ENCODE measurements at regions not wholly inside any gene's neighbourhood (a gene's known extent, or its start where the extent isn't known, plus 50 kb on each side); places are given as distances from the start of the nearest gene placed in this dataset.

DNA sequence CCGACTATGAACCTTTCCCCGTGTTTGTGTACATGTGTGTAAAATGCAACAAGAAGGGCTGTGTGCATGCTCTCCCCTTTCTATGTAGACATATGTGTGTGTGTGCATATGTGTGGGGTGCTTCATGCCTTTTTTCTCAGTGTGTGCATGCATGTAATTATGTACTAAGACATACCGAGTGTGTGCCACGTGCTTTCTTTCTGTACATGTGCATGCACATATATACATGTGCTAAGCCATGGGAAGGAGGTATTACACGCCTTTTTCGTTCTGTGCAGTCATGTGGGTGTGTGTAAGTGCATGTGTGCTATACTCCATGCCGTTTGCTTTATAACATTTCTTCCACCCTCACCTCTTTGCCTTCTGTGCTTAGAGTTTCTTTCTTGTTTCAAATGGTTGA lies 544.3 kb downstream of the TNS3 start:
- intact Hi-C loops (cut with DNase I): no loop called here
- TF ChIP-seq, protein P1, sequence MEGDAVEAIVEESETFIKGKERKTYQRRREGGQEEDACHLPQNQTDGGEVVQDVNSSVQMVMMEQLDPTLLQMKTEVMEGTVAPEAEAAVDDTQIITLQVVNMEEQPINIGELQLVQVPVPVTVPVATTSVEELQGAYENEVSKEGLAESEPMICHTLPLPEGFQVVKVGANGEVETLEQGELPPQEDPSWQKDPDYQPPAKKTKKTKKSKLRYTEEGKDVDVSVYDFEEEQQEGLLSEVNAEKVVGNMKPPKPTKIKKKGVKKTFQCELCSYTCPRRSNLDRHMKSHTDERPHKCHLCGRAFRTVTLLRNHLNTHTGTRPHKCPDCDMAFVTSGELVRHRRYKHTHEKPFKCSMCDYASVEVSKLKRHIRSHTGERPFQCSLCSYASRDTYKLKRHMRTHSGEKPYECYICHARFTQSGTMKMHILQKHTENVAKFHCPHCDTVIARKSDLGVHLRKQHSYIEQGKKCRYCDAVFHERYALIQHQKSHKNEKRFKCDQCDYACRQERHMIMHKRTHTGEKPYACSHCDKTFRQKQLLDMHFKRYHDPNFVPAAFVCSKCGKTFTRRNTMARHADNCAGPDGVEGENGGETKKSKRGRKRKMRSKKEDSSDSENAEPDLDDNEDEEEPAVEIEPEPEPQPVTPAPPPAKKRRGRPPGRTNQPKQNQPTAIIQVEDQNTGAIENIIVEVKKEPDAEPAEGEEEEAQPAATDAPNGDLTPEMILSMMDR (IDR thresholded peaks at IDR 0.05): no peak
- TF ChIP-seq POLR2A (IDR thresholded peaks at IDR 0.05): no peak
- Histone ChIP-seq H3K36me3 (no peaks in the 10 kb centered on the region), H3K27ac (no peak overlapping the region), H3K9me3 (no peaks in the 10 kb centered on the region), H3K4me1 (peaks cover 20 to 30% of the 10 kb centered on the region in 2 donors), H3K4me3 (replicated peaks in 1 of 3) (no peak overlapping the region), H3K27me3 (no peaks in the 10 kb centered on the region)
- DNase-seq: no peak
- WGBS, 2 donors: 93 to 95% methylated on average over 7 of the region's 7 CpGs

DNA sequence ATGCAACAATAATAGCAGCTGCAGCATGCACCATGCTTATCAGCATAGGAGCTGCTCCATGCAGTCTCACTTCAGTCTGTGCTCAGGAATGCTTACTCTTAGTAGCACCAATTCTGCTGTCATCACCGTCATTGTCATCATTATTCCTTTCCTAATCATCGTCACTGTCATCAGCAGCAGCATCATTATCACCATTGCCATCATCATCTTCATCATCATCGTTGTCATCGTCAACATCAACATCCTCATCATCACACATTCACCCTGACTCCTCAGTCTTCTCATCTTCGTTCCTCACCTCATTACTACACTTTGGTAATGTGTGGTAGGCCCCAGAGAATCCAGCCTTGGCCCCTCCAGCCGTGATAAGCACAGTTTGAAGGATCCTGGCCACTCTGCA lies 545.0 kb downstream of the TNS3 start:
- DNase-seq: no peak
- TF ChIP-seq POLR2A (IDR thresholded peaks at IDR 0.05): no peak
- TF ChIP-seq, protein P1 (IDR thresholded peaks at IDR 0.05): no peak
- no peak overlapping the region for H3K27ac ChIP-seq
- WGBS, 2 donors: 93 to 95% methylated on average over 6 of the region's 6 CpGs
- intact Hi-C loops (cut with DNase I): no loop called here
- no peaks in the 10 kb centered on the region for H3K36me3 ChIP-seq
- peaks cover 20 to 32% of the 10 kb centered on the region in 2 donors for H3K4me1 ChIP-seq
- H3K27me3 ChIP-seq: no peaks in the 10 kb centered on the region
- H3K4me3 ChIP-seq (replicated peaks in 1 of 3): no peak overlapping the region
- H3K9me3 ChIP-seq: no peaks in the 10 kb centered on the region

DNA sequence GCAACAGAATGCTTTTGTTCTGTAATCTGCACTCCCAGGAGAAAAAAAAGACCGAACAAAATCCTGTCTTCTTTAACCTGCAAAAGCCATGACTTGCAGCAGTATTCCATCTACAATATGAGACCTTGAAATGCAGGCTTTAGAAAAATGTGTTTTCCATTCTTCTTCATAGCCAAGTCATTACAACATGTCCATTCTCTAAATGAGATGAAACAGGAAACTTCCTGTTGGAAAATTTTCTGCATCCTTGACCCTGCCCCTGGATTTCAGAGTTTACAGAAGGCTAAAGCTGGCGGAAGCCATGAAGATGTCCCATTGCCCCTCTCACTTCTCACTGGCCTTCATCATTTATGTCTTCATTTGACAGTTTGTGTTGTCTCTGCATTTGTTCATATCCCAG lies 546.4 kb downstream of the TNS3 start:
- peaks cover 15 to 27% of the 10 kb centered on the region in 2 donors for H3K4me1 ChIP-seq
- TF ChIP-seq, protein P1 (IDR thresholded peaks at IDR 0.05): no peak
- no peak for TF ChIP-seq POLR2A (IDR thresholded peaks at IDR 0.05)
- intact Hi-C loops (cut with DNase I): no loop called here
- H3K27me3 ChIP-seq: no peaks in the 10 kb centered on the region
- no peak for DNase-seq
- H3K36me3 ChIP-seq: no peaks in the 10 kb centered on the region
- WGBS, 2 donors: 68 to 81% methylated on average over 2 of the region's 2 CpGs
- H3K4me3 ChIP-seq (replicated peaks in 1 of 3): no peak overlapping the region
- H3K27ac ChIP-seq: no peak overlapping the region
- H3K9me3 ChIP-seq: no peaks in the 10 kb centered on the region

DNA sequence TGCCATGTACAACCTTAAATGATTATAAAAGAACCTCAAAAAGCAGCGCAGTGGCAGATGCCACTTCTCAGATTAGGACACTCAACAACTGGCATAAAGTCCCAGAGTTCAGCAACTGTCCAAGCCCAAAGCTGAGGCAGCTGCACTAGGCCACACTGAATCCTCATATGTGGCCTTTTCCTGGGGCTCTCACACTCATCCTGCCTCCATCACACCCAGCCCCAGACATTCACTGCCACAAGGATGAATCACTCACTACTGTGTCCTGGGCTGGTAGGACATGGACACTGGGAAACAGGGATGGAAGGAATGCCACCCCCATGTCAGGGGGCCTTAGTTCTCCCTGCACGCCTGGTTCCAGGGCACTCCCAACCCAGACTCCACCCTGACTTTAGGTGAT lies 547.7 kb downstream of the TNS3 start:
- intact Hi-C loops (cut with DNase I): no loop called here
- TF ChIP-seq, protein P1 (IDR thresholded peaks at IDR 0.05): no peak
- no peak for TF ChIP-seq POLR2A (IDR thresholded peaks at IDR 0.05)
- Histone ChIP-seq H3K27ac (no peak overlapping the region), H3K27me3 (no peaks in the 10 kb centered on the region), H3K9me3 (no peaks in the 10 kb centered on the region), H3K4me1 (peaks cover 3 to 14% of the 10 kb centered on the region in 2 donors), H3K4me3 (replicated peaks in 1 of 3) (no peak overlapping the region), H3K36me3 (no peaks in the 10 kb centered on the region)
- WGBS, 2 donors: 96 to 98% methylated on average over 1 to 2 of the region's 2 CpGs
- DNase-seq: no peak

DNA sequence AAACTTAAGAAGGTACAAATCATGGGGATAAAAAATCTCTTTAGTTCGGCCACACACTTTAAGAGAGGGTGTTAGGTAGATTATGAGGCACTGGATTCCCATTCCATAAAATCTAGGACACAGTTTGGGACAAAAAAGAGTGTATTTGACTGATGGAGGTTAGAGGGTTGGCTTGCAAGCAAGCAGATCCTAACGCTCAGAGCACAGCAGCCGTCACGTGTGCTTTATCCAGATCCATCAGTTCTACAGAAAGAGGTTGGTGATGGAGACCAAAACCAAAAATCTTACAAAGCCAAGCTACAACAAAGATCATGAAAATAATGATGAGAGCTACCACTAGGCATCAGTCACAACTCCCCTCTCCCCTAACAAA lies 549.4 kb downstream of the TNS3 start:
- 80% methylated on average over 4 of the region's 4 CpGs for WGBS, 2 donors
- H3K27ac ChIP-seq: no peak overlapping the region
- no peak for TF ChIP-seq POLR2A (IDR thresholded peaks at IDR 0.05)
- TF ChIP-seq, protein P1 (IDR thresholded peaks at IDR 0.05): no peak
- DNase-seq: no peak
- no peaks in the 10 kb centered on the region for H3K36me3 ChIP-seq
- H3K4me3 ChIP-seq (replicated peaks in 1 of 3): no peak overlapping the region
- H3K27me3 ChIP-seq: no peaks in the 10 kb centered on the region
- H3K9me3 ChIP-seq: no peaks in the 10 kb centered on the region
- H3K4me1 ChIP-seq: peaks cover 0 to 6% of the 10 kb centered on the region in 2 donors
- intact Hi-C loops (cut with DNase I): no loop called here

Measured in thyroid gland (tissue), 4 donors.